GM12891 (cell line): ENCODE measurements at regions not wholly inside any gene's neighbourhood (a gene's known extent, or its start where the extent isn't known, plus 50 kb on each side); places are given as distances from the start of the nearest gene placed in this dataset.

Experiments
- POLR2A ChIP-seq: IDR thresholded peaks from 2 replicates; pipeline ENCODE4 v1.6.1; 2011; ENCODE audit warnings: low read depth, low read length, control low read depth
- POLR2AphosphoS5 ChIP-seq: IDR thresholded peaks from 2 replicates; pipeline ENCODE4 v1.6.1; 2011; ENCODE audit warnings: low read depth, low read length, control low read depth
- POU2F2 ChIP-seq: IDR thresholded peaks from 2 replicates; pipeline ENCODE4 v1.6.1; 2011; ENCODE audit warnings: low read depth, mild to moderate bottlenecking, control low read depth, low read length, moderate library complexity
- SPI1 ChIP-seq: IDR thresholded peaks from 2 replicates; pipeline ENCODE4 v1.6.1; 2011; ENCODE audit warnings: low read depth, low read length, control low read depth
- TAF1 ChIP-seq: IDR thresholded peaks from 2 replicates; pipeline ENCODE4 v1.6.1; 2011; ENCODE audit warnings: low read depth, low read length, control low read depth

DNA sequence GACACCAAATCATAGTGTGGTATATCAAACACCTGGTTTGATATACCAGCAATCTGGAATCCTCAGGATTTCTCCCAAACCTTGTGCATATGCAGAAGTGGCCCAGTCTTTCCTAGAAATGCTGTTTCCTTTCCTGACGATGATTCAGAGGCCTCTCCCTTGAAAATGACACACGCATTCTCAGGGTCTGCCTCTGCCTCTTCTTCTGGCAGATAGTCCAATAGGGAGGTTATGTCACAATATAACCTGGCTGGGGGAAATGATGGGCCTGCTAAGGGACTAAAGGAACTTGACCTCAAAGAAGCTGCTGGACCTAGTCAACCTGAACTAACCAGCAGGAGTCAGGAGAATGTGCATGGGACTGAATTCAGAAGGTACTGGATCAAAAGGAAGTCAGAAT is 435.2 kb downstream of the IDS start:
- TF ChIP-seq POLR2A (no peak), TAF1 (no peak), SPI1 (no peak), POLR2AphosphoS5 (no peak), POU2F2 (no peak)
